ENCODE measurements at regions not wholly inside any gene's neighbourhood (a gene's known extent, or its start where the extent isn't known, plus 50 kb on each side); places are given as distances from the start of the nearest gene placed in this dataset.

- DNase-seq (no peak), ATAC-seq (no peak)
- intact Hi-C loops (cut with DNase I): no loop called here
- TF ChIP-seq CTCF (IDR thresholded peaks at IDR 0.05): no peak
- H3K4me3 ChIP-seq: no peak overlapping the region
- H3K4me1 ChIP-seq: no peaks in the 10 kb centered on the region
- H3K27ac ChIP-seq: no peak overlapping the region
- H3K36me3 ChIP-seq: no peaks in the 10 kb centered on the region
- no peaks in the 10 kb centered on the region for H3K9me3 ChIP-seq
- no peaks in the 10 kb centered on the region for H3K27me3 ChIP-seq (ENCODE audit: low read depth)
Measured at GRCh38 chr10:20418286-20418685, 478.8 kb downstream of the NEBL start.

GRCh38 chr10:20417791-20418190, 479.3 kb downstream of the NEBL start:
- Histone ChIP-seq H3K27me3 (ENCODE audit: low read depth) (no peaks in the 10 kb centered on the region), H3K36me3 (no peaks in the 10 kb centered on the region), H3K27ac (no peak overlapping the region), H3K9me3 (no peaks in the 10 kb centered on the region), H3K4me3 (no peak overlapping the region), H3K4me1 (no peaks in the 10 kb centered on the region)
- no peak for DNase-seq
- intact Hi-C loops (cut with DNase I): no loop called here
- TF ChIP-seq CTCF (IDR thresholded peaks at IDR 0.05): no peak
- ATAC-seq: no peak

- no peaks in the 10 kb centered on the region for H3K36me3 ChIP-seq
- H3K9me3 ChIP-seq: no peaks in the 10 kb centered on the region
- H3K27me3 ChIP-seq (ENCODE audit: low read depth): no peaks in the 10 kb centered on the region
- no peak overlapping the region for H3K4me3 ChIP-seq
- no peak overlapping the region for H3K27ac ChIP-seq
- no peaks in the 10 kb centered on the region for H3K4me1 ChIP-seq
- no peak for DNase-seq
- no peak for ATAC-seq
- no peak for TF ChIP-seq CTCF (IDR thresholded peaks at IDR 0.05)
- intact Hi-C loops (cut with DNase I): no loop called here
Measured at GRCh38 chr10:20415684-20416083, 481.4 kb downstream of the NEBL start.

DNA sequence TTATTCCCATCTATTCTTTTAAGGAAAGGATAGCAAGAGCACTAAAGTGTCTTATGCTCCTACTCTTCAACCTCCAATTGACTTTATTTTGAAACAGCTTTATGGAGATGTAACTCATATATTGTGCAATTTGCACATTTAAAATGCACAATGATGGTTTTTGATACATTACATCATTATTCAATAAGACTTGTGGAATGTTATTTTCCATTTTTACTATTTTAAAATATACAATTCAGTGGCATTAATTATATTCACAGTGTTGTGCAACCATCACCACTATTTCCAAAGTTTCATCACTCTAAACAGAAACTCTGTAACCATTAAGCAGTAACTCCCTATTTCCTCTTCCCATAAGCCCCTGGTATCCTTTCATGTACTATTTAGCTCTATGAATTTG, 489.8 kb downstream of the NEBL start:
- no peaks in the 10 kb centered on the region for H3K36me3 ChIP-seq
- peaks cover 2% of the 10 kb centered on the region for H3K9me3 ChIP-seq
- no peak overlapping the region for H3K27ac ChIP-seq
- ATAC-seq (no peak), DNase-seq (no peak)
- H3K4me1 ChIP-seq: no peaks in the 10 kb centered on the region
- H3K4me3 ChIP-seq: no peak overlapping the region
- intact Hi-C loops (cut with DNase I): no loop called here
- no peaks in the 10 kb centered on the region for H3K27me3 ChIP-seq (ENCODE audit: low read depth)
- no peak for TF ChIP-seq CTCF (IDR thresholded peaks at IDR 0.05)

DNA sequence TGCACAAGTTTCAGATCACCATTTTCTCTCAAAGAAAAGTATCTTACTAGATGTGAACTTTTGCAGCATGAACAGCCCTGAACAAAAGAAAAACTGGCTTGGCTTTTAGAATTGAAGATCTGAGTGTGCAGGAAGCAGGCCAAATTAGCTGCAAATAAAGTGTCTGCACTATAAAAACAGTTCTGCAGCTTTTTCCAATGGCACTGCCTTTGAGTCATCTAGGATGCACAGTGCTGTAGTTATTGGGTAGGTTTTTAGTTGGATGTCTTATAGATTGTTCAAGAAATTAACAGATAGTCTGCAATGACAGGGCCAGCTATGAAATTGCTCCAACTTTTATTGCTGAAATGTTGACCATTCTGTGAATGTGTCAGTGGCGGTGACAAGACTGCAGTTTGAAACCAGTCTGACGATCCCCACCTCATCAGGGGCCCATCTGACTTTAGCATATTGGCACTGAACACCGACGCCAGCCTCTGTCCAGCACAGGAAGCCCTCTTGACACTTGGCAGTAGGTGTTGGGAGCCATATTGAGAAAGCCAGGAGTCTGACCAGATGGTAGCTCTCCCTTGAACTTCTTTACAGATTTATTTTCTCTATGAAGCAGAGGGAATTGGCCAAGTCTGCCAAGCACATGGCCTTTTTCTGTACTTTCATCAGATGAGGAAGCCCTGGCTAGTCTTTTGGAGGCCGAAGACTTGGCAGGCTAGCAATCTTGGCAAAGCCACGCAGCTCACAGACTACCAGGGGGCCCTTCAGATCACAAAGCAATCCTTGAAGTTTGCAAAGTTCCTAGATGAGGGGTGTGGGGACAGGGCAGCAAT, 490.6 kb downstream of the NEBL start:
- Histone ChIP-seq H3K4me3 (no peak overlapping the region), H3K9me3 (peaks cover 2% of the 10 kb centered on the region), H3K27ac (no peak overlapping the region), H3K36me3 (no peaks in the 10 kb centered on the region), H3K27me3 (ENCODE audit: low read depth) (no peaks in the 10 kb centered on the region), H3K4me1 (no peaks in the 10 kb centered on the region)
- intact Hi-C loops (cut with DNase I): no loop called here
- DNase-seq (no peak), ATAC-seq (peak; percentile 47 to 69)
- TF ChIP-seq CTCF (IDR thresholded peaks at IDR 0.05): no peak

Measured in lower lobe of right lung (tissue), 2 donors.